Upper lobe of left lung (tissue), 4 donors: ENCODE measurements at regions not wholly inside any gene's neighbourhood (a gene's known extent, or its start where the extent isn't known, plus 50 kb on each side); places are given as distances from the start of the nearest gene placed in this dataset.

Experiments used
- POLR2AphosphoS5 ChIP-seq, 2 donors: sonication (generic); formaldehyde crosslinking; IDR thresholded peaks; one replicate each; pipeline ENCODE4 v1.5.1; 2017; ENCODE audit warnings: antibody characterized with exemption in 2 of 2
- TF ChIP-seq, protein P1 (sequence below), 6 experiments: fragments of 450-650 bp in 4 of 6; fragments of 200-600 bp in 2 of 6; sonication (generic) in 2 of 6; IDR thresholded peaks; one replicate each; pipeline ENCODE4 v1.5.1; 2016 to 2019; ENCODE audit warnings: antibody characterized with exemption in 6 of 6

DNA sequence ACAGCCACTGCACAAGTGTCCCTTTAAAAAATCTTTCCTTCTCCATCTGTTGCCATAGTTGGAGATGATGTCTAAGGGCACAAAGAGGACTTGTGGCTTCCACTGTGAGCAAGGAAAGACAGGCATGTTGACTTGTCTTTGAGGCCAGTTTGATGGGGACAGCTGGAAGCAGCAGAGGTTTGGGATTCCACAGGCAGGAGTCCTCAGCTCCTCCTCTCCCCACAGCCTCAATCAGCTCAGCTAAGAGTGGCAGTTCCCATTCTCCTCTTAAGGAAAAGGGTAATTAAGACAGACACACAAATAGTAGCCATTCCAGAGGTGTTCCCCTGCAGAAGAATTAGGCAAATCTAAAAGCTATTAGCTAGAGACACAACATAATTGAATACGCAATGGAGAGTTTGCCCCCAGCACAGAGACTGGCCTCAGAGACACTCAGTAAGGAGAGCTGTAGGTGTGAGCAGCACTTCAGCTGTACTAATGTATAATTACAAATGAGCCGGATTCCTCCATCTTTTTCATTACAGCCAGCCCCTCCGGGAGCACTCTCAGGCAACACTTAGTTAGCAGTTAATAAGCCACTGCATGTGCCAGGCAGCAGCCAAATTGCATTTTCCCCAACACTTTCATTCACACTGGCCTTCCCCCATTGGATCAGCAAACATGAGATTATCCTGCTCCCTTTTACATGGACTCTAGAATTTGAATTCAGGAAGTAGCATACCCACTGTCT lies 434.0 kb downstream of the FOXO1 start:
- TF ChIP-seq, protein P1, sequence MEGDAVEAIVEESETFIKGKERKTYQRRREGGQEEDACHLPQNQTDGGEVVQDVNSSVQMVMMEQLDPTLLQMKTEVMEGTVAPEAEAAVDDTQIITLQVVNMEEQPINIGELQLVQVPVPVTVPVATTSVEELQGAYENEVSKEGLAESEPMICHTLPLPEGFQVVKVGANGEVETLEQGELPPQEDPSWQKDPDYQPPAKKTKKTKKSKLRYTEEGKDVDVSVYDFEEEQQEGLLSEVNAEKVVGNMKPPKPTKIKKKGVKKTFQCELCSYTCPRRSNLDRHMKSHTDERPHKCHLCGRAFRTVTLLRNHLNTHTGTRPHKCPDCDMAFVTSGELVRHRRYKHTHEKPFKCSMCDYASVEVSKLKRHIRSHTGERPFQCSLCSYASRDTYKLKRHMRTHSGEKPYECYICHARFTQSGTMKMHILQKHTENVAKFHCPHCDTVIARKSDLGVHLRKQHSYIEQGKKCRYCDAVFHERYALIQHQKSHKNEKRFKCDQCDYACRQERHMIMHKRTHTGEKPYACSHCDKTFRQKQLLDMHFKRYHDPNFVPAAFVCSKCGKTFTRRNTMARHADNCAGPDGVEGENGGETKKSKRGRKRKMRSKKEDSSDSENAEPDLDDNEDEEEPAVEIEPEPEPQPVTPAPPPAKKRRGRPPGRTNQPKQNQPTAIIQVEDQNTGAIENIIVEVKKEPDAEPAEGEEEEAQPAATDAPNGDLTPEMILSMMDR (IDR thresholded peaks at IDR 0.05): no peak
- TF ChIP-seq POLR2AphosphoS5 (IDR thresholded peaks at IDR 0.05): no peak
